Liver (tissue), 8 donors: ENCODE measurements at regions not wholly inside any gene's neighbourhood (a gene's known extent, or its start where the extent isn't known, plus 50 kb on each side); places are given as distances from the start of the nearest gene placed in this dataset.

ENCODE experiments used
- DNase-seq: peaks from one replicate; pipeline ENCODE4 v3.0.0-alpha.2; 2017; ENCODE audit warnings: low spot score
- H3K27ac ChIP-seq, 2 donors: one replicate each; pipeline ENCODE4 v1.7.0; 2013; ENCODE audit warnings: inconsistent platforms in 2 of 2, low read length in 2 of 2, control low read depth in 1 of 2, low read depth in 1 of 2, mild to moderate bottlenecking in 1 of 2
- H3K27me3 ChIP-seq, 4 donors: one replicate each; pipeline versions ENCODE4 v1.6.1 to v1.7.0; 2013; ENCODE audit warnings: low read length in 3 of 4, inconsistent platforms in 1 of 4, mild to moderate bottlenecking in 1 of 4, moderate library complexity in 1 of 4; ENCODE audit not compliant: control insufficient read depth in 4 of 4, insufficient read depth in 4 of 4
- H3K36me3 ChIP-seq, 4 donors: one replicate each; pipeline versions ENCODE4 v1.6.1 to v1.7.0; 2013; ENCODE audit warnings: low read length in 3 of 4, mild to moderate bottlenecking in 3 of 4, low read depth in 1 of 4, moderate library complexity in 1 of 4; ENCODE audit not compliant: control insufficient read depth in 4 of 4, insufficient read depth in 3 of 4
- H3K4me1 ChIP-seq, 4 donors: one replicate each; pipeline versions ENCODE4 v1.6.1 to v1.7.0; 2013; ENCODE audit warnings: low read length in 3 of 4, mild to moderate bottlenecking in 3 of 4, moderate library complexity in 1 of 4; ENCODE audit not compliant: control insufficient read depth in 4 of 4, insufficient read depth in 4 of 4
- H3K4me3 ChIP-seq, 3 donors: one replicate each; pipeline versions ENCODE4 v1.6.1 to v1.7.0; 2013; ENCODE audit warnings: low read length in 3 of 3, control low read depth in 1 of 3, low read depth in 1 of 3, mild to moderate bottlenecking in 1 of 3
- H3K9ac ChIP-seq, 2 donors: one replicate each; pipeline ENCODE4 v1.7.0; 2013; ENCODE audit warnings: low read length in 2 of 2, mild to moderate bottlenecking in 2 of 2, moderate library complexity in 2 of 2, control low read depth in 1 of 2, low read depth in 1 of 2
- H3K9me3 ChIP-seq, 4 donors: one replicate each; pipeline versions ENCODE4 v1.6.1 to v1.7.0; 2013; ENCODE audit warnings: low read length in 3 of 4; ENCODE audit not compliant: control insufficient read depth in 4 of 4
- EGR1 ChIP-seq, 2 donors: IDR thresholded peaks; 2 replicates each; pipeline ENCODE4 v1.6.1; 2016 to 2018; ENCODE audit warnings: antibody characterized with exemption in 2 of 2, low read depth in 2 of 2
- FOXA1 ChIP-seq: IDR thresholded peaks from 2 replicates; pipeline ENCODE4 v1.6.1; 2016; ENCODE audit warnings: antibody characterized with exemption
- FOXA2 ChIP-seq: IDR thresholded peaks from 2 replicates; pipeline ENCODE4 v1.6.1; 2016; ENCODE audit warnings: antibody characterized with exemption
- GABPA ChIP-seq, 2 donors: IDR thresholded peaks in 1 of 2; conservative IDR thresholded peaks in 1 of 2; 2 replicates each; pipeline ENCODE4 v1.6.1; 2016; ENCODE audit warnings: antibody characterized with exemption in 2 of 2, mild to moderate bottlenecking in 1 of 2, moderate library complexity in 1 of 2
- HNF4A ChIP-seq, 2 donors: conservative IDR thresholded peaks; 2 replicates each; pipeline ENCODE4 v1.6.1; 2016; ENCODE audit warnings: antibody characterized with exemption in 2 of 2, mild to moderate bottlenecking in 2 of 2
- HNF4G ChIP-seq: IDR thresholded peaks from 2 replicates; pipeline ENCODE4 v1.6.1; 2016; ENCODE audit warnings: antibody characterized with exemption
- JUND ChIP-seq, 2 donors: IDR thresholded peaks; 2 replicates each; pipeline ENCODE4 v1.6.1; 2016; ENCODE audit warnings: antibody characterized with exemption in 2 of 2
- NR2F2 ChIP-seq: IDR thresholded peaks from 2 replicates; pipeline ENCODE4 v1.6.1; 2016; ENCODE audit warnings: antibody characterized with exemption
- RAD21 ChIP-seq, 2 donors: IDR thresholded peaks; 2 replicates each; pipeline ENCODE4 v1.6.1; 2016; ENCODE audit warnings: antibody characterized with exemption in 2 of 2, mild to moderate bottlenecking in 2 of 2
- RXRA ChIP-seq, 2 donors: IDR thresholded peaks; 2 replicates each; pipeline ENCODE4 v1.6.1; 2017 to 2018; ENCODE audit warnings: antibody characterized with exemption in 2 of 2, mild to moderate bottlenecking in 1 of 2
- SP1 ChIP-seq: IDR thresholded peaks from 2 replicates; pipeline ENCODE4 v1.6.1; 2018; ENCODE audit warnings: antibody characterized with exemption, mild to moderate bottlenecking
- TAF1 ChIP-seq: conservative IDR thresholded peaks from 2 replicates; pipeline ENCODE4 v1.6.1; 2016; ENCODE audit warnings: antibody characterized with exemption, mild to moderate bottlenecking
- YY1 ChIP-seq: IDR thresholded peaks from 2 replicates; pipeline ENCODE4 v1.6.1; 2016; ENCODE audit warnings: antibody characterized with exemption, mild to moderate bottlenecking
- WGBS: extraction: QIAGEN DNeasy Blood & Tissue Kit; methylation state at CpG from one replicate; pipeline ENCODE4 v1.1.7; 2013; 5-methylcytosine and 5-hydroxymethylcytosine counted together
- TF ChIP-seq, protein P1 (sequence below): IDR thresholded peaks from 2 replicates; pipeline ENCODE4 v1.6.1; 2016; ENCODE audit warnings: antibody characterized with exemption
- TF ChIP-seq, protein P2 (sequence below): IDR thresholded peaks from 2 replicates; pipeline ENCODE4 v1.6.1; 2016; ENCODE audit warnings: antibody characterized with exemption
- TF ChIP-seq, protein P3 (sequence below): IDR thresholded peaks from 2 replicates; pipeline ENCODE4 v1.6.1; 2016; ENCODE audit warnings: antibody characterized with exemption, mild to moderate bottlenecking
- TF ChIP-seq, protein P4 (sequence below): fragments of 150-350 bp; IDR thresholded peaks from 2 replicates; pipeline ENCODE4 v1.5.1; 2017; ENCODE audit warnings: improper control_type of control experiment, low read depth, low read length; ENCODE audit not compliant: missing input control
- TF ChIP-seq, protein P5 (sequence below): IDR thresholded peaks from 2 replicates; pipeline ENCODE4 v1.6.1; 2016; ENCODE audit warnings: antibody characterized with exemption
- donor health status: healthy.
- donor health status: healthy.
- donor health status: healthy.
- donor health status: healthy.
- donor health status: healthy.

DNA sequence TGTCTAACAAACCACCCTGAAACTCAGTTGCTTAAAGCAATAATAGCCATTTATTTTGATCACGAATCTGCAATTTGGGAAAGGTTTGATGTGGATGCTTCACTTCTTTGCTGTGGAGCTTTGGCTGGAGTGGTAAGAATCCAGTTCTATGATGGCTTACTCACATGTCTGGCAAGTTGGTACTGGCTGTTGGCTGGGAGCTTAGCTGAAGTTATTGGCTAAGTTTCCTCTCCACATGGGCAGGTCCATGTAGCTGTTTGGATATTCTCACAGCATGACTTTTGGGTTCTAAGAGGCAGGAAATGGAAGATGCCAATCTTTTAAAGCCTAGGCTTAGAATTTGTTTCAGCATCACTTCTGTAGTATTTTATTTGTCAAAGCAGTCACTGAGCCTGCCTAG, 277.6 kb upstream of the NRP1 start:
- TF ChIP-seq, protein P1, sequence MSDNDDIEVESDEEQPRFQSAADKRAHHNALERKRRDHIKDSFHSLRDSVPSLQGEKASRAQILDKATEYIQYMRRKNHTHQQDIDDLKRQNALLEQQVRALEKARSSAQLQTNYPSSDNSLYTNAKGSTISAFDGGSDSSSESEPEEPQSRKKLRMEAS = no peak
- TF ChIP-seq, protein P2, sequence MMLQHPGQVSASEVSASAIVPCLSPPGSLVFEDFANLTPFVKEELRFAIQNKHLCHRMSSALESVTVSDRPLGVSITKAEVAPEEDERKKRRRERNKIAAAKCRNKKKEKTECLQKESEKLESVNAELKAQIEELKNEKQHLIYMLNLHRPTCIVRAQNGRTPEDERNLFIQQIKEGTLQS = no peak
- TF ChIP-seq GABPA (IDR thresholded peaks at IDR 0.05 in 1 of 2, conservative IDR thresholded peaks at IDR 0.05 in 1 of 2) (no peak), NR2F2 (no peak), FOXA1 (no peak), YY1 (no peak), HNF4G (no peak), TAF1 (no peak), RXRA (IDR thresholded peaks at IDR 0.05) (no peak), RAD21 (IDR thresholded peaks at IDR 0.05) (no peak), JUND (IDR thresholded peaks at IDR 0.05) (no peak), FOXA2 (no peak), HNF4A (conservative IDR thresholded peaks at IDR 0.05) (no peak), SP1 (no peak), EGR1 (IDR thresholded peaks at IDR 0.05; ENCODE audit: low read depth in 2 of 2) (no peak)
- TF ChIP-seq, protein P3, sequence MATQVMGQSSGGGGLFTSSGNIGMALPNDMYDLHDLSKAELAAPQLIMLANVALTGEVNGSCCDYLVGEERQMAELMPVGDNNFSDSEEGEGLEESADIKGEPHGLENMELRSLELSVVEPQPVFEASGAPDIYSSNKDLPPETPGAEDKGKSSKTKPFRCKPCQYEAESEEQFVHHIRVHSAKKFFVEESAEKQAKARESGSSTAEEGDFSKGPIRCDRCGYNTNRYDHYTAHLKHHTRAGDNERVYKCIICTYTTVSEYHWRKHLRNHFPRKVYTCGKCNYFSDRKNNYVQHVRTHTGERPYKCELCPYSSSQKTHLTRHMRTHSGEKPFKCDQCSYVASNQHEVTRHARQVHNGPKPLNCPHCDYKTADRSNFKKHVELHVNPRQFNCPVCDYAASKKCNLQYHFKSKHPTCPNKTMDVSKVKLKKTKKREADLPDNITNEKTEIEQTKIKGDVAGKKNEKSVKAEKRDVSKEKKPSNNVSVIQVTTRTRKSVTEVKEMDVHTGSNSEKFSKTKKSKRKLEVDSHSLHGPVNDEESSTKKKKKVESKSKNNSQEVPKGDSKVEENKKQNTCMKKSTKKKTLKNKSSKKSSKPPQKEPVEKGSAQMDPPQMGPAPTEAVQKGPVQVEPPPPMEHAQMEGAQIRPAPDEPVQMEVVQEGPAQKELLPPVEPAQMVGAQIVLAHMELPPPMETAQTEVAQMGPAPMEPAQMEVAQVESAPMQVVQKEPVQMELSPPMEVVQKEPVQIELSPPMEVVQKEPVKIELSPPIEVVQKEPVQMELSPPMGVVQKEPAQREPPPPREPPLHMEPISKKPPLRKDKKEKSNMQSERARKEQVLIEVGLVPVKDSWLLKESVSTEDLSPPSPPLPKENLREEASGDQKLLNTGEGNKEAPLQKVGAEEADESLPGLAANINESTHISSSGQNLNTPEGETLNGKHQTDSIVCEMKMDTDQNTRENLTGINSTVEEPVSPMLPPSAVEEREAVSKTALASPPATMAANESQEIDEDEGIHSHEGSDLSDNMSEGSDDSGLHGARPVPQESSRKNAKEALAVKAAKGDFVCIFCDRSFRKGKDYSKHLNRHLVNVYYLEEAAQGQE = no peak
- TF ChIP-seq, protein P4, sequence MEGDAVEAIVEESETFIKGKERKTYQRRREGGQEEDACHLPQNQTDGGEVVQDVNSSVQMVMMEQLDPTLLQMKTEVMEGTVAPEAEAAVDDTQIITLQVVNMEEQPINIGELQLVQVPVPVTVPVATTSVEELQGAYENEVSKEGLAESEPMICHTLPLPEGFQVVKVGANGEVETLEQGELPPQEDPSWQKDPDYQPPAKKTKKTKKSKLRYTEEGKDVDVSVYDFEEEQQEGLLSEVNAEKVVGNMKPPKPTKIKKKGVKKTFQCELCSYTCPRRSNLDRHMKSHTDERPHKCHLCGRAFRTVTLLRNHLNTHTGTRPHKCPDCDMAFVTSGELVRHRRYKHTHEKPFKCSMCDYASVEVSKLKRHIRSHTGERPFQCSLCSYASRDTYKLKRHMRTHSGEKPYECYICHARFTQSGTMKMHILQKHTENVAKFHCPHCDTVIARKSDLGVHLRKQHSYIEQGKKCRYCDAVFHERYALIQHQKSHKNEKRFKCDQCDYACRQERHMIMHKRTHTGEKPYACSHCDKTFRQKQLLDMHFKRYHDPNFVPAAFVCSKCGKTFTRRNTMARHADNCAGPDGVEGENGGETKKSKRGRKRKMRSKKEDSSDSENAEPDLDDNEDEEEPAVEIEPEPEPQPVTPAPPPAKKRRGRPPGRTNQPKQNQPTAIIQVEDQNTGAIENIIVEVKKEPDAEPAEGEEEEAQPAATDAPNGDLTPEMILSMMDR = no peak
- TF ChIP-seq, protein P5, sequence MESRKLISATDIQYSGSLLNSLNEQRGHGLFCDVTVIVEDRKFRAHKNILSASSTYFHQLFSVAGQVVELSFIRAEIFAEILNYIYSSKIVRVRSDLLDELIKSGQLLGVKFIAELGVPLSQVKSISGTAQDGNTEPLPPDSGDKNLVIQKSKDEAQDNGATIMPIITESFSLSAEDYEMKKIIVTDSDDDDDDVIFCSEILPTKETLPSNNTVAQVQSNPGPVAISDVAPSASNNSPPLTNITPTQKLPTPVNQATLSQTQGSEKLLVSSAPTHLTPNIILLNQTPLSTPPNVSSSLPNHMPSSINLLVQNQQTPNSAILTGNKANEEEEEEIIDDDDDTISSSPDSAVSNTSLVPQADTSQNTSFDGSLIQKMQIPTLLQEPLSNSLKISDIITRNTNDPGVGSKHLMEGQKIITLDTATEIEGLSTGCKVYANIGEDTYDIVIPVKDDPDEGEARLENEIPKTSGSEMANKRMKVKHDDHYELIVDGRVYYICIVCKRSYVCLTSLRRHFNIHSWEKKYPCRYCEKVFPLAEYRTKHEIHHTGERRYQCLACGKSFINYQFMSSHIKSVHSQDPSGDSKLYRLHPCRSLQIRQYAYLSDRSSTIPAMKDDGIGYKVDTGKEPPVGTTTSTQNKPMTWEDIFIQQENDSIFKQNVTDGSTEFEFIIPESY = no peak
- Histone ChIP-seq H3K4me3 (peak overlapping the region in 2 of 3 donors; percentile 26 to 33), H3K4me1 (peaks cover 0 to 6% (median 3%) of the 10 kb centered on the region in 4 donors), H3K9ac (peak overlapping the region in 1 of 2 donors; percentile 42), H3K36me3 (no peaks in the 10 kb centered on the region), H3K27me3 (no peaks in the 10 kb centered on the region), H3K9me3 (no peaks in the 10 kb centered on the region), H3K27ac (peak overlapping the region in 1 of 2 donors; percentile 51)
- no peak for DNase-seq
- 94% methylated on average over 1 of the region's 1 CpG for WGBS
